Activated gamma-delta T cell treated with Interleukin-2 at 50 U/mL for 16 hours (primary cell): ENCODE measurements at regions not wholly inside any gene's neighbourhood (a gene's known extent, or its start where the extent isn't known, plus 50 kb on each side); places are given as distances from the start of the nearest gene placed in this dataset.

ENCODE experiments used
- DNase-seq: peaks from one replicate; pipeline ENCODE4 v3.0.0-alpha.2; 2020

DNA sequence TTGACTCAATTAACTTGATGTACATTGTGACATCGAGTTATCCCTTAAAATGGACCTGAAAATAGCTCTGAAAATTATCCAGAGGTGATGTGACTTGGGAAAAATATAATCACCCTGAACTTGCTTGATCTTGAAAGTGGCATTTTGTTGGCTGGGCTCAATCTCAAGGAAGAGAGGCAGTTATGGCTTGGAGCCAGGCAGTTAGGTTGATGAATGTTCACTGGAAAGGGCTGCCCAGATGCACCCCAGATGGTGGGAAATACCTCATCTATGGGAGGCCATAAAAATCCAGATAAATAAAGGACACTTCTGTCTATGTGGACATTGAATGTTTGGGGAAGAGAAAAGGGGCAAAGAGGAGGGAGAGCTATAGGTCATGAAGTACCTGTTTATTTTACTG lies 55.7 kb upstream of the OR5AN1 start:
- DNase-seq, result no peak

DNA sequence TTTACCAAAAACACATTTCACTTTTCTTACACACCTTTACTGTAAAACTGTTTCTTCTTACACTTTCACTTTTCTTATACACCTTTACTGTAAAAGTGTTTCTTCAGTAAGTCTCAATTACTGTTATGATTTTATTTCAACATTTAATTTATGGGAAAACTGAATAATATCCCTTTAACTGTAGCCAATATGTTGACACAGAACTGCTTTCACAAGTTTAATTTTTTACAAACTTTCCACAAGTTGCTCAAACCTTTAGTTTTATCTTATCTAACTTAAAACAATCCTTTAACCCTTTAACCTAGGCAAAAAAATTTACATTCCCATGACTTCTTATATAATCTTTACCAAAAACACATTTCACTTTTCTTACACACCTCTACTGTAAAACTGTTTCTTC lies 63.3 kb upstream of the OR5AN1 start:
- no peak for DNase-seq

DNA sequence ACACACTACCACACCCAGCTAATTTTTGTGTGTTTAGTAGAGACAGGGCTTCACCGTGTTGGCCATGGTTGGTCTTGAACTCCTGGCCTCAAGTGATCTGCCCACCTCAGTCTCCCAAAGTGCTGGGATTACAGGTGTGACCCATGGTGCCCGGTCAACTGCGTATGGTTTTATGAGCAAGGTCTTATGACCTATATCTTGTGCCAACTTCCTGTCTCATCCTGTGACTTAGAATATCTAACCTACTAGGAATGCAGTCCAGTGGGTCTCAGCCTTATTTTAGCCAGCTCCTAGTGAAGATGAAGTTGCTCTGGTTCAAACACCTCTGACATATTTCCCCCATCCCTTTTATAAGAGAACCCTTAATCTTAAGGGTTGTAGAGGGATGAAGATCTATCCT lies 66.1 kb upstream of the OR5AN1 start:
- no peak for DNase-seq

DNA sequence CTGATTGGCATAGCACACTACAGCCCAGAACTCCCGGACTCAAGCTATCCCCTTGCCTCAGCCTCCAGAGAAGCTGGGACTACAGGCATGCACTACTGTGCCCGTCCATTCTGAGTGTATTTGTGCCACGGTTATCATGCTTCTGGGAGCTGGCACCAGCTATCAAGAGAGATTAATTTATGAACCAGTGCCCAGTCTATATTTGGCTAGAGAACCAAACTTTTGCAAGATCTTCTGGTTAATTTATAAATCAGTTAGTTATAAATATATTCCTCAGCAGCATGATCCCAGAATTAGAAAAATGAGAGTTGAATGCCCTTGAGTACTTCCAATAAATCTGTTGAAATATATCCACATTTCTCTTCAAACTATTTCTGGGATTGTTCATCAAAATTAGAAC lies 67.5 kb upstream of the OR5AN1 start:
- DNase-seq, result no peak

DNA sequence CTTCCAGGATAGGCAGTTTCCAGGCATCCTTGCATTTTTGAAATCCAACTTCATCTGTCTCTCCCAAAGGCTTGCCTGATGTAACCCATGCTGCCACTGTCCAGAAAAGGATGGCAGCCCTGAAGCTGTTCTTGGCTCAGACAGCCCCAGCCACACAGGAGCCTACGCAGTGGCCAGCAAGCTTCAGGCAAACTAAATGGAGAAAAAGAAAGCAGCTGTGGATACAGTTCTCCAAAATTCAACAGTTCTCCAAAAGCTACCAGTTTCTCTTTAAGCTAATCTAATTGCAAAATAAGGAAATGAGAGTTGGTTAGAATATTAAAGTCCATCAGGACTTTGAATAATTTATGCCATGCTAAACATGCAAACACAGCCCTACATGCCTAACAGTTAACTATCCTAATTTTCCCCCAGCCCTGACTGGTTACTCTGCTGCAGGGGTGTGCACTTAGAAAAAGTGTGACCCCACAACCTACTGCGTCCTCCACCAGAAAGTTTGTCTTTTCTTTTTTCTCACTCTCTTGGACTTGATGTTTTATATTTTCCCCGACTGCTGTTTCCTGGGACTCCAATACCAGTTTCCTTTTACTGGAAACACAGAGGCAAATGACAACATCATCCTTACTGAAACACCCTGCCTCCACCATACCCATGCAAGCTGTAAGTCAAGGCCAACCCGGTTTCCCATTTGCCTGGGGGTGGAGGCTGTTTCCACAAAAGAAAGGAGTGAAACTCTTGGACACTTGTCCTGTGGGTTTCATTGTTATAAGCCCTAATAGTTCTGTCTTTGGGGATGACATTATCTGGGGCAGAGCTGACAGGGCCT lies 69.1 kb upstream of the OR5AN1 start:
- no peak for DNase-seq

DNA sequence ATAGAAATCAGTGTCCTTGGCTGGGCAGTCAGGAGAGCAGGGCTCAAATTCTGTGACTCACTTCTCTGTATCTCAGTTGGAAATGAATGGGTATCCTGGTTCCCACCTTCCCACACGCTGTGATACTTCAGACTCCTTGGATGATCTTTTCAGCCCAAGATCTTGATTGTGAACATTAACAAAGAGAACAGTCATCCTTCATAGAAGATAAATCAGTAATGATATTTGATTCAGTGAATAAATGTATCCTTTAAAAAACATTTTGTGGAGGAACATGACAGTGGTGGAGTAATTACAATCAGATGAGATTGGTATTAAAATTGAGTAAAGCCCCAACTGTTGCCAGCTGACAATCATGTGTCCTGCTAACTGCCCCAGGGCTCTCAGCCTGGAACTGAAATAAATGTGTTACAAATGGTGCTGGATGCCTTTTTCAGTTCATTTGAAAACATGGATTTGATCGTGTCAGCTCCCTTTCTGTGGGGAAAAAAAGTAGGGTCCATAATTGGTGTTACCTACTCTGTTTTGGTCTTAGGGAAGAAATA lies 72.9 kb upstream of the OR5AN1 start:
- no peak for DNase-seq

DNA sequence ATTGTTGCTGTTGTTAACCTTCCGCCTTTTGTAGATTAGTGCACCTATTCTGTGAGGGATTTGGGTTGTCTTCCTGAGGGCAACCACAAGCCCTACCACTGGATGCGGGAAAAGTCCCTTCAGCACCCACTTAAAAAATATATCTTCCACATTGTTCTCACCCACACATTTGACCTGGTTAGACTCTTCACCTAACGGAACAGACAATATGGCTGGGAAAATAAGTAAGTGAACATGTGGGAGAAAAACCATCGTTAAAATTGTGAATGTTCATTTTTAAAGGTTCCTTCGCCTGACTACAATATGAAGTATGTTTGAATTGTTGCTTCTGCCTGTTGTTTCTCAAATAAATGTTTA lies 72.0 kb upstream of the MPEG1 start:
- no peak for DNase-seq

DNA sequence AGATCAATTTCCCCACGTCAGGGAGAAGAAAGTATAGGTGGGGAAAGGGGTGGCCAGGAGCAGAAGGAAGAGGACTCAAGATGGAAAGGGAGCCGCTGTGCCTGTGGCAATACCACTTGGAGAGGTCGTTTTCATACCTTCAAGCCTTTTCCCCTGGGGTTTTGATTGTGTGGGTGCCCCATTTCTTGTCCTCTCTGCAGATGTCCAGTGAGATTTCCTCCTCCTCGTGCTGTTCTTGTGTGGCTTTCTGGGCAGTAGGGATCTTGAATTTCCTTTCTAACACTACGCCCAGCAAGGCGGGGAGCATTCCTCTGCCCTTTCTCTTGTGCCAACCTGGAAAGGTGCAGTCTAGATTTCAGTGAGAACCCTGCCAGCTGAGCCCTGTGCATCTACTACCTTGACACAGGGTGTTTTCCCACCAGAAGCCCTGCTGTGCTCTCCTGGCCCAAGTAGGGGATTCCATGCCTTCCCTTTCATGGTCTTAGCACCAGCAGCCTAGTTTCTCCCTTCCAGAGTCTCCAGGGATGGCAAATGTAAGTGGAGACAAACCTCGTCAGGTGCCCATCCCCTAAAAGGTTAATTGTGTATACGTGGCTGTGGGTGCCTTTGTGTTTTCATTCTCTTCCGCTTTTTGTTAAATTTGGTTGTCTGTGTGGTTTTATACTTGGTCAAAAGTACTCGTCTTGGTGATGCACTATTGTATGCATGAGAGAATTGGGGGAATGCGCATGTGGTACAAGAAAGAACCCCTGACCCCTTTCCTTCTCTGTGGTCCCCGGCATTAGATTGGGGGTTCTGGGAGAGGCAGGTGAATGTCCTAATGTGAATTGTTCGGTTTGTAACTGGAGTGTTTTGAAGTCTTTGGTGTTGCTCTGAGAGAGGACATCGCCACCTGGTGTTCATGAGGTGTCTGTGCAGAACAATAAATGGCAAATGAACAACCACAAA lies 71.4 kb upstream of the MPEG1 start:
- DNase-seq, result peak; percentile 26

DNA sequence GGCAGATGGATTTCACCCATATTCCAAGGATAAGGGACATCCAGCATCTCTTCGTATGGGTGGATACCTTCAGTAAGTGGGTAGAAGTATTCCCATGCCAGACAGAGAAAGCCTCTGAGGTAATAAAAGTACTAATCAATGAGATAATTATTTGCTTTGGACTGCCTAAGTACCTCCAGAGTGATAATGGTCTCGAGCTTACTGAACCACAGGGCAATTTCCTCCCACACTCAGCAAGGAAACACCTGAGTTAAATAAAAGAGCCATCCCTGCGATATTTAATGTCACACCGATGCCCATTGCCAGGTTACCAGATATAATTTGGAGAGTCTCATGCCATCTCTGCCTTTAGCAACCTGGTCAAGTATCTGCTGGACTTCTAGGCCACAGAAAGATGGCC lies 70.6 kb upstream of the MPEG1 start:
- no peak for DNase-seq

DNA sequence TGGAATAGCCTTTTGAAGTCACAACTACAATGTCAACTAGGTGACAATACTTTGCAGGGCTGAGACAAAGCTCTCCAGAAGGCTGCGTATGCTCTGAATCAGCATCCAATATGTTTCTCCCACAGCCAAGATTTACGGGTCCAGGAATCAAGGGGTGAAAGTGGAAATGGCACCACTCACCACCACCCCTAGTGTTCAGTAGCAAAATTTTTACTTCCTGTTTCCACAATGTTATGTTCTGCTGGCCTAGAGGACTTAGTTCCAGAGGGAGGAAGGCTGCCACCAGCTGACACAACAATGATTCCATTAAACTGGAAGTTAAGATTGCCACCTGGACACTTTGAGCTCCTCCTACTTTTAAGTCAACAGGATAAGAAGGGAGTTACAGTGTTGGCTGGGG lies 68.5 kb upstream of the MPEG1 start:
- DNase-seq, result no peak

DNA sequence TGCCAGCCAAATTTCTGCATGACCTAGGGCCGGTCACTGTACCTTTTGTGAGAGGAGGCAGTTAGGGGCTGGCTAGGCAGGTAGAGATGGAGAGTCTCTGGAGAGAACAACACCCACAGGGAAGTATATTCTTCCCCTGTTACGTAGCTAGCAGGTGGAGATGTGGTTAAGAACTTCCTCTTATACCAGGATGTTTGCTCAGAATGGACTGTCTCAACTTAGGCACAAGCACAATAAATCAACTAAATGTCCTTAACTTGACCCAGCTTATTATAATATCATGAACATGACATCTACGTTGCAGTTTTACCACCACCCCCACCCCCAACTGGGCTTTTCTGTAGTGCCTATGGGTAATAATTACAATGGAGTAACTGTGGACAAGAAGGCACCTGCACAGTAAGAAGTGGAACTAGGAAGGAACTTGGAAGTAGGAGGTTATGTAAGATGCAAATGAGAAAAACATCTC lies 60.7 kb upstream of the MPEG1 start:
- DNase-seq, result no peak

DNA sequence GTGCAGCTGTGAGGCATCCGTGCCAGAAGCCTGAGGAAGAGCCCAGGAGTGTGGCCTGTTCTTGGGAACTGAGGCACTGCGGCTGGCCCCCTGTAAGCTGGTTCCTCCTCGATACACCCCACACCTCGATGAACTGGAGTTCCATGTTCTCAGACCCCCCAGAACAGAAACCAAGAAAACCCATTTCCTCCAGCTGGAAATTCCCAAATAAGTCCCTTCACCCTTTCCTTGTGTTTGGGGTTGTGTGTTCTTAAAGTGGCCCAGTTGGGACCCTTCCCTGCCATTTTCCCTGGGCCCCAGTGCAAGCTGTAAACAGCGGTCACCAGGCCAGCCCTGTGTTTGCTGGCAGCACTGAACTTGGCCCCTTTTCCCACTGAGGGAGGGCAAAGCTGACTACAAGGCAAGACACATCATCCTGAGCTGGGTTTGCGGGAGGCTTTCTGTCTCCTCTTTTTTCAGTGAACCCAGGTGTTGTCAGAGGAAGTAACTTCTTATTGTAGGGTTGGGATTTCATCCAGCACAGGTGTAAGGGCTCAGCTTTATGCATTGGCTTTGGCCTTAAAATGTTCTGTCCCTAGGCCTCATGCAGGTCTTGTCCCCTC lies 60.1 kb upstream of the MPEG1 start:
- no peak for DNase-seq

DNA sequence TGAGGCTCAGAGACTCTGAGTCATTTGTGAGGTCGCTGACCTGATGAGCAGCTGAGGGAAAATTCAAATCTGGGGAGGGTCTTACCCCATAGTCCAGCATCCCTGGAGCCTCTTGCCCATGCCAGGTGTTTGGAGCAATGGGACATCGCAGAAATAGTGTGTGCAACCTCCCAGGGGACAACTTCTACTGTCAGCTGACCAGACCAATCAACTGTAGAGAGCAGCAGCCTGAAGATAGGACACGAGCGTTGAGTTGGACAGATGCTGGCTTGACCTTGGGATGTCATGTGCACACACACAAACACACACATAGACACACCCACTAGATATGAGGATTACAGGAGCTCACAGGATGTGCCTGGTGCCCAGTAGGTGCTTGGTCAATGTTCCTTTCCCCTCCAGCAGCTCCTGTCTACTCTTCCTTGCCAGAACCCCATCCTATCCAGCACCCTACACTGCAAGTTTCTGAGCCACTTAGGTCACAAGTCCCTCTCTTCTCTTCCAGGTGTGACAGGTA lies 59.1 kb upstream of the MPEG1 start:
- no peak for DNase-seq

DNA sequence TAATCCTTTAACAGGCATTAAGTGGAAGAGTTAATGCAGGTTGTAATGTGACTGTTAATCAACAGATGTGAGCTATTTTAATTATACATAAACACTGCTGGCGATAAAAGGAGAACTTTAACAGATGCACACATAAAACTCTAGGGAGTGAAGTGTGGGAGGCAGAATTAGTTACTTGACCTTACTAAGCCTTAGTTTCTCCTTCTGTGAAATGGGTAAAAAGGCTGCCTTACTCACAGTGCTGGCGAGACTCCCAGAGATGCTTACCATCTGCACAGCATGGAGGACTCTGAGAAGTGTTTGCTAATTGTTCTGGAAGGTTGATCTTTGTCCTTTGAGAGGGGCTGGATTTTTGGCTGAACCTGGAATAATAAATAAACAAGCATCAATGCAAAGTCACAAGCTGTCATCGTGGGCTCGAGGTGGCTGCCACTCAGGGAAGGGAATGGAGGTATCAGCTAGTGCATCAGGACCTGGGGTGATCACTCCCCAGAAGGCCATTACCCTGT lies 58.6 kb upstream of the MPEG1 start:
- DNase-seq, result no peak

DNA sequence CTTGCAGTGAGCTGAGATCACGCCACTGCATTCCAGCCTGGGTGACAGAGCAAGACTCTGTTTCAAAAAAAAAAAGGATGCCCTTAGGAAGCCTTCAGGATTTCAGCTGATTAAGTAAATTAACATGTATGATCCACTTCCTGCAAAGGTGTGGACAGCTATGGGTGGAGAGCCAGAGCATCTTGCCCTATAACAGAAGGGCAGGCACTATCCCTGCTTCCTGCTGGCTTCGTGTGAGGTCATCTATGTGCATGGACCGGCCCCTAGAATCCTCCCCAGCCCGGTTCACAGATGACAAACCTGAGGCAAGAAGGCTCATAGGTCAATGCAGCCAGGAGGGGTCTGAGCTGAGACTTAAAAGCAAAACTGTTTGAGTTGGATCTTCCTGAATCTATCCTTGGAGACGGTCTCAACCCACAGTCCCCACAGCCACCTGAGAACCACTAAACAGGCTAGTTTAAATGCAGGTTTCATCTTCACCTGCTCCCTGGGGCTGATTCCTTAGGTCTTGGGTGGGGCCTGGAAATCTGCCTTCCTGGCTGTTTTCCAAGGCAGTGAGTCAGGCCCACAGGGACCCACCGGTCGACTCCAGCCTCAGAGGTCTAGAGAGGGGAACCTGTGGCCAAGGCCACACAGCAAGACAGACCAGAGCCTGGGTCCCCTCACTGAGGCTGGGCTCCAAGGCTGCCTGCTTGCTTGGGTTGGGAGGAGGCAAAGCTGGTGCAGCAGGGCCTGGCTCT lies 55.2 kb upstream of the MPEG1 start:
- DNase-seq, result no peak

DNA sequence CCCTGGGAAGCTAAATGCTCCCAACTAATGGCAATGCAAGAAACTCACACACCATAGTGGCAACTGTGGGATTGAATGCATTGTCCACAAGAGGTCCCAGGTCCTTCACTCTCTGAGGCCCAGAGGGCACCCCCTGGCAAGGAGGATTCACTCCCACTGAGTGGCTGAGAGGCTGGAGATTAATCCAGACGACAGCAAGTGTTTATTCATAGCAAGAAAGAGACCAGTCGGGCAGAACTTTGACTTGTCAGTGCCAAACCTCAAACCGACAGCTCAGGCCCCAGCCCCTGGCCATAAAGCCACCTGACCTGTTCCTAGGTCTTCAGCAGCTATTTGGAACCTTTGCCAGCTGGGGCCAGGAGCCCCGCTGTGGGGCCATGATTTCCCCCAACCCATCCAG lies 54.5 kb upstream of the MPEG1 start:
- no peak for DNase-seq

DNA sequence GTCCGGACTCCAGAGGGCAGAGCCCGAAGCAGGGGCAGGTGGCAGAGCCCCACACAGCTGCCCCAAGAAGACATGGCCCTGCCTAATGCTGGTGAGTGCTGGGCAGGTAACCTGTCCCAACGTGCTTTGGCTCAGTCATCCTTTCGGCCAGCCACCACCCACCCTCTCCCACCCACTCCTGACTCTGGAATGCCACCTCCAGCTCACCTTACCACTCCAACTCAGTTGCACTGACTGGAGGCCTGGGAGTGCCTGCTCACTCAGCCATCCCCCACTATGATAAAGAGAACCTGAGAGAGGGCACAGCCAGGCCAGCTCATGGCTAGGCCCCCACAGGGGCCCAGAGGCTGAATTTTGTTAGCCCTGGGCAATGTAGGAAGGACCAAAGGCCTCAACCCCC lies 53.8 kb upstream of the MPEG1 start:
- DNase-seq, result no peak

DNA sequence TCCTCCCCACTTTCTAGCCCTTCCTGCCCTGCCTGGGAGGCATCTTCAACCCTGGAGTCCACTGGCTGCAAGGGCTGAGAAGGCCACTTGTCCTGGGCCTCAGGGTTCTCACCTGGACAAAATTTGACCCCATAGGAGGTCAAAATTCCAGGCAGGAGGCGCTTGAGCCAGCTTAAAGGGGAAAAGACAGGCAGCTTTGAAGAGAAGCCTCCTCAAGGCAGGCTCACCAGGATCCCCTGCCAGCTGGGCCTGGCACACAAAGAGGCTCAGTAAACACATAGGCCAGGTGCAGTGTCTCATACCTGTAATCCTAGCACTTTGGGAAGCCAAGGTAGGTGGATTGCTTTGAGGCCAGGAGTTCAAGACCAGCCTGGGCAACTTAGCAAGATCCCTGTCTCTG lies 53.0 kb upstream of the MPEG1 start:
- no peak for DNase-seq

DNA sequence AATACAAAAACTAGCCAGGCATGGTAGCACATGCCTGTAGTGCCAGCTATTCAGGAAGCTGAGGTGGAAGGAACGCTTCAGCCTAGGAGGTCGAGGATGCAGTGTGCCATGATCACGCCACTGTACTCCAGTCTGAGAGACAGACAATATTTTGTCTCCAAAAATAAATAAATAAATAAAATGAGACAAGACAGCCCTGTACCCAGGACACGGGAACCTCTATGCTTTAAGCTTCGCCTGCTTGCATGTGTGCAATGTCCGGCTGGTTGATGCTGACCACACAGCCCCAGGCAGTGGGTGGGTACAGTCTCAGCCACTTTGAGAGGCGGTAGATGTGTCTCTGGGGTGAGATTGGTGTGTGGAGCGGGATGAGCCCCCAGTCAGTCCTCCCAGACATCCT lies 52.0 kb upstream of the MPEG1 start:
- DNase-seq, result no peak

DNA sequence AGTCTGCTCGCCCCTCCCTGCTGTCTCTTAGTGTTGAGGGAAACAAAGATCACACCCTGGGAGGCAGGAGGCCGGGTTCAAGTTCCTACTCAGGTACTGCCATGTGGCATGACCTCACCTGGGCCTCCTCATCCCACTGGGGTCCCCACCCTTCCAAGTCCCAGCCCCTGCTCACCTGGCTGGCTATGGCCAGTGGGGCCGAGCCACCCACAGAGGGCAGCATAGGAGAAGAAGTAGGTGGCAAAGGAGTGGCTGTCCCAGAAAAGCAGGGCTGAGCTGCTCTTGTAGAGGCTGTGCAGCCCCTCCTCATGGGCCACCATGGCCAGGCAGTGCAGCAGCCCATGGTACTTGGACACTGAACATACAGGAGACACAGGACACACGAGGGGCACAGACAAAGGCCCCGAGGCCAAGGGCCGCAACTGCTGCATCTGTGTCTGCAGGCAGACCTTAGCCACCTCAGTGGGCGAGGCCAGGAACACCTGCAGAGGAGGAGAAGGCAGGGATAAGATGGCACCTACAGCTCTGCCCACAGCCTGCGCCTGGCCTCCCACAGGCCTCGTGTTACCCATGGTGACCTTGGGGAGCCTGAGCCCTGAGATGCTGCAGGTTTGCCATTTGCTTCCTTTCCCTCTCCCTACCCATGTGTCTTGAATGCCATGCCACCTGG lies 50.6 kb upstream of the MPEG1 start:
- DNase-seq, result no peak
